GM23248 (cell line): ENCODE measurements at regions not wholly inside any gene's neighbourhood (a gene's known extent, or its start where the extent isn't known, plus 50 kb on each side); places are given as distances from the start of the nearest gene placed in this dataset.

Experiments
- EZH2 ChIP-seq: fragments of 200-600 bp; sonication (generic); IDR thresholded peaks from 2 replicates; pipeline ENCODE4 v1.6.1; 2018; ENCODE audit warnings: antibody characterized with exemption, mild to moderate bottlenecking; ENCODE audit not compliant: insufficient read depth, poor library complexity, severe bottlenecking
- EZH2phosphoT487 ChIP-seq: fragments of 200-600 bp; sonication (generic); IDR thresholded peaks from 2 replicates; pipeline ENCODE4 v1.6.1; 2018; ENCODE audit warnings: antibody characterized with exemption, moderate library complexity, mild to moderate bottlenecking, low read depth; ENCODE audit not compliant: insufficient read depth

GRCh38 chr5:68041293-68041692, 174.3 kb upstream of the PIK3R1 start:
- TF ChIP-seq EZH2phosphoT487 = no peak
- TF ChIP-seq EZH2 = no peak
